CD4-positive, alpha-beta T cell (primary cell): ENCODE measurements at regions not wholly inside any gene's neighbourhood (a gene's known extent, or its start where the extent isn't known, plus 50 kb on each side); places are given as distances from the start of the nearest gene placed in this dataset.

Experiments used
- ATAC-seq: fragments of 200-7000 bp; cut with Tn5 transposase; one replicate; pipeline ENCODE4 v1.10.0; 2022; ENCODE audit warnings: mild to moderate bottlenecking; ENCODE audit not compliant: poor library complexity
- CTCF ChIA-PET: fragments of 350-600 bp; sonication (Branson Sonifier 250); formaldehyde crosslinking; loops from one replicate; lab custom pipeline; 2021; ENCODE audit warnings: antibody characterized with exemption, inconsistent platforms; lab: Charles Lee
- POLR2A ChIA-PET: fragments of 350-600 bp; sonication (Branson Sonifier 250); formaldehyde crosslinking; loops from one replicate; lab custom pipeline; 2021; ENCODE audit warnings: antibody characterized with exemption, inconsistent platforms; lab: Charles Lee
- DNase-seq, 14 experiments: peaks; one replicate each; pipeline ENCODE4 v3.0.0-alpha.2; 2013 to 2020; ENCODE audit warnings: mixed read lengths in 2 of 14
- H3K27ac ChIP-seq, 2 donors: one replicate each; pipeline versions ENCODE4 v1.5.1 to v1.7.0; 2013; ENCODE audit warnings: low read length in 2 of 2, low read depth in 1 of 2, mild to moderate bottlenecking in 1 of 2
- H3K27me3 ChIP-seq, 2 experiments: 1 replicate in 1 of 2; 2 replicates in 1 of 2; pipeline versions ENCODE4 v1.6.1 to v1.7.0; 2013; ENCODE audit warnings: low read length in 2 of 2, control low read depth in 1 of 2, mild to moderate bottlenecking in 1 of 2, moderate library complexity in 1 of 2; ENCODE audit not compliant: insufficient read depth in 2 of 2, control insufficient read depth in 1 of 2
- H3K36me3 ChIP-seq: one replicate; pipeline ENCODE4 v1.6.1; 2013; ENCODE audit warnings: low read length, control low read depth; ENCODE audit not compliant: insufficient read depth
- H3K4me1 ChIP-seq: one replicate; pipeline ENCODE4 v1.6.1; 2013; ENCODE audit warnings: low read length, control low read depth; ENCODE audit not compliant: insufficient read depth
- H3K4me3 ChIP-seq: one replicate; pipeline ENCODE4 v1.5.1; 2013; ENCODE audit warnings: mild to moderate bottlenecking, low read length, moderate library complexity
- H3K9me3 ChIP-seq, 2 experiments: 1 replicate in 1 of 2; 2 replicates in 1 of 2; pipeline versions ENCODE4 v1.6.1 to v1.7.0; 2013; ENCODE audit warnings: low read length in 2 of 2, mild to moderate bottlenecking in 2 of 2, control low read depth in 1 of 2, moderate library complexity in 1 of 2; ENCODE audit not compliant: control insufficient read depth in 1 of 2, insufficient read depth in 1 of 2
- H3K27ac Mint-ChIP-seq: one replicate; pipeline ENCODE4 v1.8.0; 2020; ENCODE audit warnings: mixed read lengths
- H3K27me3 Mint-ChIP-seq: one replicate; pipeline ENCODE4 v1.8.0; 2021; ENCODE audit warnings: mixed read lengths
- H3K36me3 Mint-ChIP-seq: one replicate; pipeline ENCODE4 v1.8.0; 2021; ENCODE audit warnings: low read depth, mixed read lengths
- H3K4me1 Mint-ChIP-seq: one replicate; pipeline ENCODE4 v1.8.0; 2021; ENCODE audit warnings: low read depth, mixed read lengths
- H3K4me3 Mint-ChIP-seq: one replicate; pipeline ENCODE4 v1.8.0; 2020; ENCODE audit warnings: mild to moderate bottlenecking, mixed read lengths
- H3K9me3 Mint-ChIP-seq: one replicate; pipeline ENCODE4 v1.8.0; 2020; ENCODE audit warnings: mixed read lengths
- intact Hi-C, 2 experiments: fragments of 100-400 bp; cut with DNase I in 1 of 2; cut with micrococcal nuclease in 1 of 2; formaldehyde crosslinking; loops; one replicate each; pipeline versions ENCODE4 v1.15.1 to v1.9.0; 2023 to 2025; cut with DNase I, micrococcal nuclease
- TF ChIP-seq, protein P1 (sequence below): fragments of 200-600 bp; IDR thresholded peaks from one replicate; pipeline ENCODE4 v1.8.0; 2022; ENCODE audit warnings: antibody characterized with exemption, mild to moderate bottlenecking

- no peak overlapping the region for H3K27ac ChIP-seq
- TF ChIP-seq, protein P1, sequence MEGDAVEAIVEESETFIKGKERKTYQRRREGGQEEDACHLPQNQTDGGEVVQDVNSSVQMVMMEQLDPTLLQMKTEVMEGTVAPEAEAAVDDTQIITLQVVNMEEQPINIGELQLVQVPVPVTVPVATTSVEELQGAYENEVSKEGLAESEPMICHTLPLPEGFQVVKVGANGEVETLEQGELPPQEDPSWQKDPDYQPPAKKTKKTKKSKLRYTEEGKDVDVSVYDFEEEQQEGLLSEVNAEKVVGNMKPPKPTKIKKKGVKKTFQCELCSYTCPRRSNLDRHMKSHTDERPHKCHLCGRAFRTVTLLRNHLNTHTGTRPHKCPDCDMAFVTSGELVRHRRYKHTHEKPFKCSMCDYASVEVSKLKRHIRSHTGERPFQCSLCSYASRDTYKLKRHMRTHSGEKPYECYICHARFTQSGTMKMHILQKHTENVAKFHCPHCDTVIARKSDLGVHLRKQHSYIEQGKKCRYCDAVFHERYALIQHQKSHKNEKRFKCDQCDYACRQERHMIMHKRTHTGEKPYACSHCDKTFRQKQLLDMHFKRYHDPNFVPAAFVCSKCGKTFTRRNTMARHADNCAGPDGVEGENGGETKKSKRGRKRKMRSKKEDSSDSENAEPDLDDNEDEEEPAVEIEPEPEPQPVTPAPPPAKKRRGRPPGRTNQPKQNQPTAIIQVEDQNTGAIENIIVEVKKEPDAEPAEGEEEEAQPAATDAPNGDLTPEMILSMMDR = no peak
- POLR2A ChIA-PET = no interaction called here
- Mint-ChIP-seq H3K4me1 (no peaks in the 10 kb centered on the region), H3K4me3 (no peak overlapping the region), H3K27ac (no peak overlapping the region), H3K9me3 (no peaks in the 10 kb centered on the region), H3K27me3 (no peaks in the 10 kb centered on the region), H3K36me3 (no peaks in the 10 kb centered on the region)
- intact Hi-C loops = no loop called here
- no peaks in the 10 kb centered on the region for H3K36me3 ChIP-seq
- no peaks in the 10 kb centered on the region for H3K4me1 ChIP-seq
- no peaks in the 10 kb centered on the region for H3K27me3 ChIP-seq
- CTCF ChIA-PET = no interaction called here
- peaks cover 0 to 3% of the 10 kb centered on the region in 2 experiments for H3K9me3 ChIP-seq
- no peak for DNase-seq
- H3K4me3 ChIP-seq = no peak overlapping the region
- ATAC-seq = no peak
Observed at GRCh38 chrX:139297638-139298037, 232.9 kb upstream of the F9 start.

DNA sequence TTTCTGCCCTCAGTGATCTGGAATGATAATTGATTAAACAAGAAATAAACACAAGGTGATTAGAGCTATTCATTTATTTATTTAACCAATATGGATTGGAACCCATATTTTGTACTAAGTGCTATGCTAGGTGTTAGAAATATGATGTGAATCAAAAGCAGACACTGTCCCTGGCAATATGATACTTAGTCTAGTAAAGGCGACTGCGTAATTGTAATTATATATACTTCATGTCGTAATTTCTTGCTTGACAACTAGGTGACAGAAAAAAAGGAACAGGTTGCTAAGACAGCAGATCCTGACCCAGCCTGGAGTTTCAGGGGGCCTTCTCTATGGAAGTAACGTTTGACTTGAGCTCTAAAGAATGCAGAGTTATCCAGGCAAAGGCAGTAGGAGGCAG lies 236.5 kb upstream of the F9 start:
- DNase-seq (no peak), ATAC-seq (no peak)
- no peaks in the 10 kb centered on the region for H3K9me3 Mint-ChIP-seq
- Histone ChIP-seq H3K4me3 (no peak overlapping the region), H3K4me1 (no peaks in the 10 kb centered on the region), H3K36me3 (no peaks in the 10 kb centered on the region), H3K27ac (no peak overlapping the region), H3K9me3 (no peaks in the 10 kb centered on the region), H3K27me3 (no peaks in the 10 kb centered on the region)
- TF ChIP-seq, protein P1 = no peak
- H3K4me3 Mint-ChIP-seq = no peak overlapping the region
- POLR2A ChIA-PET = no interaction called here
- intact Hi-C loops = no loop called here
- CTCF ChIA-PET = interaction anchor here (0.9 kb wide), 1 partner anchor 9 kb away, joined by 3 read pairs; no protein-coding TSS in a partner anchor
- no peaks in the 10 kb centered on the region for H3K4me1 Mint-ChIP-seq
- H3K27me3 Mint-ChIP-seq = no peaks in the 10 kb centered on the region
- H3K27ac Mint-ChIP-seq = no peak overlapping the region
- no peaks in the 10 kb centered on the region for H3K36me3 Mint-ChIP-seq

DNA sequence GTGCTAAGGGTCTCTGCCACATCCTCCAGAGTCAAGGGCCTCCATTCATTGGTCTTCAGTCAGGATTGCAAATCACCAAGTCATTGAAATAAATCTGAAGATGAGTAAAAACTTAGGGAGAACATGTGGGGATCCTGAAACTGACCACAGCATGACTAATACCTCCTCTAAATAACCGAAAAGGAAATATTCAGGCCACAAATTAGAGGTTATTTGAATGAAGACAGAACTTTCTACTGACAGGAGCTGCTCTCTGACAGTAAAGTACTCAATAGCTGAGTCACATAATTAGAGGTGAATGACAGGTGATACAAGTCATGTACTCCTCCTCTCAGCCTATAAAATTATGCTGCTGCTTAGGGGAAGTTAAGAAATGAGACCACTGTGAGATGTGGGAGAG lies 240.2 kb upstream of the F9 start:
- ATAC-seq = no peak
- no peaks in the 10 kb centered on the region for H3K27me3 ChIP-seq
- DNase-seq = no peak
- no peak overlapping the region for H3K27ac ChIP-seq
- TF ChIP-seq, protein P1 = no peak
- Mint-ChIP-seq H3K4me3 (no peak overlapping the region), H3K36me3 (no peaks in the 10 kb centered on the region), H3K4me1 (no peaks in the 10 kb centered on the region), H3K27ac (no peak overlapping the region), H3K9me3 (no peaks in the 10 kb centered on the region), H3K27me3 (no peaks in the 10 kb centered on the region)
- intact Hi-C loops = no loop called here
- H3K4me1 ChIP-seq = no peaks in the 10 kb centered on the region
- CTCF ChIA-PET = no interaction called here
- no peaks in the 10 kb centered on the region for H3K9me3 ChIP-seq
- no peaks in the 10 kb centered on the region for H3K36me3 ChIP-seq
- POLR2A ChIA-PET = no interaction called here
- H3K4me3 ChIP-seq = no peak overlapping the region
